Activated naive CD4-positive, alpha-beta T cell treated with anti-CD3 and anti-CD28 coated beads for 36 hours (primary cell): ENCODE measurements at regions not wholly inside any gene's neighbourhood (a gene's known extent, or its start where the extent isn't known, plus 50 kb on each side); places are given as distances from the start of the nearest gene placed in this dataset.
"Not testable (repeated sequence)": the region's sequence is repeated elsewhere in the genome, so short reads cannot be mapped to it uniquely, and the experiment has no call there.

ENCODE experiments used
- CTCF ChIA-PET: fragments of 350-600 bp; sonication (Branson Sonifier 250); formaldehyde crosslinking; loops from one replicate; lab custom pipeline; 2021; ENCODE audit warnings: antibody characterized with exemption; lab: Charles Lee
- DNase-seq: peaks from one replicate; pipeline ENCODE4 v3.0.0-alpha.2; 2020
- H3K27ac Mint-ChIP-seq: one replicate; pipeline ENCODE4 v1.8.0; 2021; ENCODE audit warnings: mild to moderate bottlenecking, mixed read lengths
- H3K27me3 Mint-ChIP-seq: one replicate; pipeline ENCODE4 v1.8.0; 2021; ENCODE audit warnings: low read depth, mixed read lengths
- H3K36me3 Mint-ChIP-seq: one replicate; pipeline ENCODE4 v1.8.0; 2021; ENCODE audit warnings: low read depth, mixed read lengths
- H3K4me1 Mint-ChIP-seq: one replicate; pipeline ENCODE4 v1.8.0; 2021; ENCODE audit warnings: low read depth, mixed read lengths
- H3K4me3 Mint-ChIP-seq: one replicate; pipeline ENCODE4 v1.8.0; 2021; ENCODE audit warnings: mild to moderate bottlenecking, moderate library complexity, mixed read lengths
- H3K9me3 Mint-ChIP-seq: one replicate; pipeline ENCODE4 v1.8.0; 2021; ENCODE audit warnings: mixed read lengths
- intact Hi-C: fragments of 100-400 bp; cut with micrococcal nuclease; formaldehyde crosslinking; loops from one replicate; pipeline ENCODE4 v1.15.1; 2023

GRCh38 chr7:113379746-113380145, 261.4 kb upstream of the SMIM30 start:
- Mint-ChIP-seq H3K4me1 (no peaks in the 10 kb centered on the region), H3K4me3 (no peak overlapping the region), H3K36me3 (no peaks in the 10 kb centered on the region), H3K9me3 (peaks cover 1% of the 10 kb centered on the region), H3K27ac (no peak overlapping the region), H3K27me3 (no peaks in the 10 kb centered on the region)
- DNase-seq, result no peak
- CTCF ChIA-PET, result no interaction called here
- intact Hi-C loops, result no loop called here

DNA sequence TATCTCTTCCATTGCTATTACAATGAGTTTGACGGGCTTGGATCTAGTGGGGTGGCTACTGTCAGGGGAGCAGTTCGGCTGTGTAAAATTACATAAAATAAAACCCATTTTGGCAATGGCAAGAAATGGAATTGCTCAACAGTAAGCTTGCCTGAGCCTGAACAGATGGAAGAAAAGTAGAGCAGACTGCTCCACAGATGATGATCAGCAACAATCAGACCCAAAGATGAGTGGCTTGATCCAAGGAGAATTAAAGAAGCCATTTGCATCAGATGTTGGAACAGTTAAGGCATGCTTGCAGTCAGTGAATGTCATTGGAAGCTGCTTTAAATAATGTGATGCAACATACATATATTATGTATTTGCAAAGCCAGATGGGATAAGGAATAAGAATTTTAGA, 256.6 kb upstream of the SMIM30 start:
- H3K36me3 Mint-ChIP-seq, result no peaks in the 10 kb centered on the region
- H3K4me3 Mint-ChIP-seq, result no peak overlapping the region
- CTCF ChIA-PET, result no interaction called here
- intact Hi-C loops, result no loop called here
- no peaks in the 10 kb centered on the region for H3K4me1 Mint-ChIP-seq
- no peak for DNase-seq
- no peaks in the 10 kb centered on the region for H3K9me3 Mint-ChIP-seq
- H3K27ac Mint-ChIP-seq, result no peak overlapping the region
- no peaks in the 10 kb centered on the region for H3K27me3 Mint-ChIP-seq

DNA sequence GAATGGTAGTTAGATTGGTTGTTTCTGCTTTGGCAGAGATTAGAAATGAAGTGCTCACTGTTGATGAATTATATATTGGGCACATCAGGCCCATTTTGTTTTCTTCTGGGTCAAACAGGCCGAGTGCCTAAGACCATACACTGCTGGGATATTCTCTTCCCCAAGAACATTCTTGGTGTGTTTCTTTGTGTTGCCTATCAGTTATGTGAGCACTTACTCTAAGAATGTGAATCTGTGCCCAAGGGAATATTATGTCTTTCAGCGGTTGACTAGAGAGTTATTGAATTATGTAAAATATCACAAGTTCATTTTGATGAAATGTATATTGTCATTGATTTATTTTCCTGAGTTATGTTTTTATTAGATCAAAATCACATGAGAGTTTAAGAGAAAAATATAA, 255.5 kb upstream of the SMIM30 start:
- Mint-ChIP-seq H3K4me3 (no peak overlapping the region), H3K27me3 (peaks cover under 1% of the 10 kb centered on the region), H3K9me3 (no peaks in the 10 kb centered on the region), H3K36me3 (no peaks in the 10 kb centered on the region), H3K4me1 (no peaks in the 10 kb centered on the region), H3K27ac (no peak overlapping the region)
- DNase-seq, result no peak
- CTCF ChIA-PET, result no interaction called here
- intact Hi-C loops, result no loop called here

DNA sequence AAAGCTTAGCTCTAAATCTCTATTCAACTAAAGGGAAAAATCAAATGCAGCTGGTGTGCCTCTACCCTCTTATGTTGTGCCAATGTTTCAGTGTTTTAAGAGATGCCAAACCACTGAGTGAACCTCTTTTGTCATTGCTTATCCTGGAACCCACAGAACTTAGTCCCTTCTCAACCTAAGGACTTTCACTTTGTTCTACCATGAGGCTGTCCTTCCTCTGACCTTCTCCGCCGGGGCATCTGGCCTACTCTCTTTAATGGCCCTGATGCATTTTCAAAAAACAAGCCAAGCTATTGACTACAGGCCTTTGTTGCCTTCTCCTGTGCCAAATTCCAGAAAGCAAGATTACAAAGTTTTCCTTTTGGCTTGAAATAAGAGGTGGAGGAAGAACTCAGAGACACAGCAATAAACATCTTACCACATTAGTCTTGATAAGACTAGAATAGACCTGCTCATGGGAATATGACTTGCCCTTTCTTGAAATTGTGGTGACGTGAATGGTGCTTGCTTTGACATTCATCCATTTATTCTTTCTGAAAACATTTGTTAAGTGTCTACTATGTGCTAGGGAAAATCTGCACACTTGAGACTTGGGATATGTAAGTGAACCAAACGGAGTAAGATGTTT, 253.2 kb upstream of the SMIM30 start:
- CTCF ChIA-PET, result no interaction called here
- H3K4me3 Mint-ChIP-seq, result no peak overlapping the region
- no peaks in the 10 kb centered on the region for H3K4me1 Mint-ChIP-seq
- no peaks in the 10 kb centered on the region for H3K9me3 Mint-ChIP-seq
- H3K36me3 Mint-ChIP-seq, result no peaks in the 10 kb centered on the region
- peaks cover 4% of the 10 kb centered on the region for H3K27me3 Mint-ChIP-seq
- intact Hi-C loops, result no loop called here
- H3K27ac Mint-ChIP-seq, result no peak overlapping the region
- DNase-seq, result no peak

DNA sequence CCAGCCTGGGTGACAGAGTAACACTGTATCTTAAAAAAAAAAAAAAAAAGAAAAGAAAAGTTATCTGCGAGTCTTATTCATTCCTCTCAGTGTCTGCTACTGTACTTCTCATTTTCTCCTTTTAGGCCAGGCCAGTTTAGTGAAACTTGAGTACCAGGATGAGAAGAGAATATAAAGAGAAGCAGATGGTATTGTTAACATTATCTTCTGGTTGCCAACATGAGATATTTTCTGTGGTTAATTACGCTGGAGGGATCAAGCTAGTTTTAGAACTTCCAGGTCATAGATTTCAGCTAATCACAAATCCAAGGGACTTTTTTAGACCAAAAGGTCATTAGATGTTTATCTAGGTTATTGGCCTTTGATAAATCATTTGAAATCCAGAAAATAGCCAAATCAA, 252.6 kb upstream of the SMIM30 start:
- H3K27me3 Mint-ChIP-seq, result peaks cover 4% of the 10 kb centered on the region
- intact Hi-C loops, result no loop called here

DNA sequence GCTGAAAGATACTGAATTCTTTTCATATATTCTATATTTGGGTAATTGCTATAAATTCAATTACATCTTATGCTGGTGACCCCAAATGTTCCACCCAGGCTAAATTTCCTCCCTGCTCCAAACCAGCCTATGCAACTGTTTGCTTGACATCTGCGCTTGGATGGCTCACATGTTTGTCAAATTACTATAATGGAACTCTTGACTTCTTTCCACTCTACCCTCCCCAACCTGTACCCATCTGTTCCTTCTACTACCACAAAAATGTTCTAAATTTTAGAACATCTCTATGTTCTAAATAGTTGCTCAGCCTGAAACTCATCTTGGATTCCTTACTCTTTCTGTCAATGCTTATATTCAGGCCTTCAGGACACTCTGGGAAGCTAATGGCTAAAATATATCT, 249.9 kb upstream of the SMIM30 start:
- intact Hi-C loops, result no loop called here
- H3K9me3 Mint-ChIP-seq, result peaks cover 1% of the 10 kb centered on the region
- no peak for DNase-seq
- no peaks in the 10 kb centered on the region for H3K36me3 Mint-ChIP-seq
- H3K27ac Mint-ChIP-seq, result no peak overlapping the region
- no peaks in the 10 kb centered on the region for H3K4me1 Mint-ChIP-seq
- CTCF ChIA-PET, result no interaction called here
- no peak overlapping the region for H3K4me3 Mint-ChIP-seq
- H3K27me3 Mint-ChIP-seq, result peaks cover 4% of the 10 kb centered on the region

More for the DNA sequence above, 252.6 kb upstream of the SMIM30 start:
- no peak overlapping the region for H3K4me3 Mint-ChIP-seq
- H3K4me1 Mint-ChIP-seq, result no peaks in the 10 kb centered on the region
- no peak for DNase-seq
- CTCF ChIA-PET, result no interaction called here
- no peaks in the 10 kb centered on the region for H3K36me3 Mint-ChIP-seq
- H3K27ac Mint-ChIP-seq, result no peak overlapping the region
- H3K9me3 Mint-ChIP-seq, result peaks cover 1% of the 10 kb centered on the region

- no peaks in the 10 kb centered on the region for H3K4me1 Mint-ChIP-seq
- DNase-seq, result no peak
- H3K4me3 Mint-ChIP-seq, result no peak overlapping the region
- peaks cover 1% of the 10 kb centered on the region for H3K9me3 Mint-ChIP-seq
- H3K36me3 Mint-ChIP-seq, result no peaks in the 10 kb centered on the region
- CTCF ChIA-PET, result no interaction called here
- peaks cover 4% of the 10 kb centered on the region for H3K27me3 Mint-ChIP-seq
- no peak overlapping the region for H3K27ac Mint-ChIP-seq
- intact Hi-C loops, result no loop called here
Observed at GRCh38 chr7:113367041-113367586, 248.8 kb upstream of the SMIM30 start.

GRCh38 chr7:113366122-113366521, 247.8 kb upstream of the SMIM30 start:
- CTCF ChIA-PET, result no interaction called here
- Mint-ChIP-seq H3K4me3 (no peak overlapping the region), H3K9me3 (peaks cover 1% of the 10 kb centered on the region)

DNA sequence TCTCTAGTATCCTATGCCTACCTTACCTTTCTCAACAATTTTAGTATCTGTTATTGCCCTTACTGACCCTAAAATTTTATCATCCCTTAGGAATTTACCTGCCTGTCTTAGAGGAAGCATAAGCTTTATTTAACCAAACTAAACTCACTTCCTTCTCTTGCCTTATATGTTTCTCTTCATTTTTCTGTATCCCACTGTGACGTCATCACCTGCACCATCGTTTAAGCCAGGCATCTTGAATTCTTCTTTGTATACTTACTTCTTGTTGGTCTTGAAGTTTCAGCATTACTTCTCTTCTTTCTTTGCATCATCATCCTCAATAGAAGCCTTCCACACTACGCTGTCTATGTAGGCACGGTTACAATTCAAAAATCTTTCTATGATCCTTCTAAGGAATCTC, 231.0 kb upstream of the SMIM30 start:
- intact Hi-C loops, result no loop called here
- Mint-ChIP-seq H3K27me3 (no peaks in the 10 kb centered on the region), H3K27ac (no peak overlapping the region), H3K9me3 (peaks cover 1% of the 10 kb centered on the region), H3K4me3 (no peak overlapping the region), H3K36me3 (no peaks in the 10 kb centered on the region), H3K4me1 (no peaks in the 10 kb centered on the region)
- CTCF ChIA-PET, result no interaction called here
- DNase-seq, result no peak

More at GRCh38 chr7:113366122-113366521, 247.8 kb upstream of the SMIM30 start:
- intact Hi-C loops, result no loop called here
- Mint-ChIP-seq H3K27ac (no peak overlapping the region), H3K36me3 (no peaks in the 10 kb centered on the region), H3K27me3 (peaks cover 4% of the 10 kb centered on the region), H3K4me1 (no peaks in the 10 kb centered on the region)
- no peak for DNase-seq

DNA sequence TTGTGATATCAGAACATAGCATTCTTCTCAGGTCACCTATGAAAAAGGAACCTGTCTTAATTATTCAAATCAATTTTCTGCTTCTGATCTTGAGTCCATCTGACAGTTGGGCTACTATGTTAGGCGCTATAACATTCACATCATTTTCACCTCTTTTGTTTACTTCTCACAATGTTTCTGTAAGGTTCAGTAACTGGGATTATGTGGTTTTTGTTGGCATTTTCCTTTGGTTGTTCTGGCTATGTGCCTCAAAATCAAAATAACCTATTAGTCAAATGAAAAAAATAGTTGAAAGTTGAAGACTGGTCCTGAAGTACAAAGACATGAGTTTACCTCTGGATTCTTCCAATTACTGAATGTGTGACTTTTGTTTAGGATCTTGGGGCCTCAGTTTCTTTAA, 221.3 kb upstream of the SMIM30 start:
- Mint-ChIP-seq H3K36me3 (no peaks in the 10 kb centered on the region), H3K4me3 (no peak overlapping the region), H3K4me1 (no peaks in the 10 kb centered on the region), H3K9me3 (peaks cover 16% of the 10 kb centered on the region), H3K27ac (no peak overlapping the region), H3K27me3 (no peaks in the 10 kb centered on the region)
- intact Hi-C loops, result no loop called here
- CTCF ChIA-PET, result no interaction called here
- no peak for DNase-seq

DNA sequence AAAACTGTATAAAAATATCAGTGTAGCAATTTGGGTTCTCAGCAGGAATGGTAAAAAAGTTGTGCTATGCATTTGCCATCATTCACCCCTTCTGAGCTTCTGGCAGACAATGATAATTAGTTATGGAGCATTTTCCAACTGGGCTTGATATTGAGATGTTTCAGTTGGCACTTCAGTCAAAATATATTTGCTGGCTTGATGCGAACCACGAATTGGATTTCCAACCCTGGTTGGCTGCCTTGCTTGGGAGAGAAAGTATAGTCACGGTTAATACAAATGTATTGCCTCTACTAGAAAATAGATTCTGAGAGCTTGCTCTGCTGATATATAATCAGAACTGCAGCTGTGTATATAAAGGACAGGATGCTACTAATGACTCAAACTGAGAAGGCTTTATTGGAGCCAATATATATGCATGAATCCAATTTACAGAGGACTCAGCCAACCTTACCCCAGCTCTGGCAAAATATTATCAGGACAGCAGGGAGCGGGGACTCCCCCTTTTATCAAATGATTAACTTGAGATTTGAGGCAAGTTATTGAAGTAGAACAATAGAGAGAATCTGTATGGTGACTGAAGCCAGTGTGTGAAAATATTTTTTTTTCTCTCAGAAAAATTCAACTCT, 219.8 kb upstream of the SMIM30 start:
- CTCF ChIA-PET, result no interaction called here
- H3K4me1 Mint-ChIP-seq, result no peaks in the 10 kb centered on the region
- no peak overlapping the region for H3K27ac Mint-ChIP-seq
- no peaks in the 10 kb centered on the region for H3K27me3 Mint-ChIP-seq
- intact Hi-C loops, result no loop called here
- H3K4me3 Mint-ChIP-seq, result no peak overlapping the region
- no peak for DNase-seq
- peaks cover 16% of the 10 kb centered on the region for H3K9me3 Mint-ChIP-seq
- H3K36me3 Mint-ChIP-seq, result no peaks in the 10 kb centered on the region

DNA sequence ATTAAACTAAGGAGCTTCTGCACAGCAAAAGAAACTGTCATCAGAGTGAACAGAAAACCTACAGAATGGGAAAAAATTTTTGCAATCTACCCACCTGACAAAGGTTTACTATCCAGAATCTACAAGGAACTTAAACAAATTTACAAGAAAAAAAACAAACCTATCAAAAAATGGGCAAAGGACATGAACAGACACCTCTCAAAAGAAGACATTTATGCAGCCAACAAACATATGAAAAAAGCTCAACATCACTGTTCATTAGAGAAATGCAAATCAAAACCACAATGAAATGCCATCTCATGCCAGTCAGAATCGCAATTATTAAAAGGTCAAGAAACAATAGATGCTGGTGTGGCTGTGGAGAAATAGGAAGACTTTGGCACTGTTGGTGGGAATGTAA, 218.5 kb upstream of the SMIM30 start:
- peaks cover 16% of the 10 kb centered on the region for H3K9me3 Mint-ChIP-seq
- H3K36me3 Mint-ChIP-seq, H3K4me1 Mint-ChIP-seq, H3K27ac Mint-ChIP-seq, DNase-seq, H3K27me3 Mint-ChIP-seq, H3K4me3 Mint-ChIP-seq, intact Hi-C loops, CTCF ChIA-PET: not testable (repeated sequence)

DNA sequence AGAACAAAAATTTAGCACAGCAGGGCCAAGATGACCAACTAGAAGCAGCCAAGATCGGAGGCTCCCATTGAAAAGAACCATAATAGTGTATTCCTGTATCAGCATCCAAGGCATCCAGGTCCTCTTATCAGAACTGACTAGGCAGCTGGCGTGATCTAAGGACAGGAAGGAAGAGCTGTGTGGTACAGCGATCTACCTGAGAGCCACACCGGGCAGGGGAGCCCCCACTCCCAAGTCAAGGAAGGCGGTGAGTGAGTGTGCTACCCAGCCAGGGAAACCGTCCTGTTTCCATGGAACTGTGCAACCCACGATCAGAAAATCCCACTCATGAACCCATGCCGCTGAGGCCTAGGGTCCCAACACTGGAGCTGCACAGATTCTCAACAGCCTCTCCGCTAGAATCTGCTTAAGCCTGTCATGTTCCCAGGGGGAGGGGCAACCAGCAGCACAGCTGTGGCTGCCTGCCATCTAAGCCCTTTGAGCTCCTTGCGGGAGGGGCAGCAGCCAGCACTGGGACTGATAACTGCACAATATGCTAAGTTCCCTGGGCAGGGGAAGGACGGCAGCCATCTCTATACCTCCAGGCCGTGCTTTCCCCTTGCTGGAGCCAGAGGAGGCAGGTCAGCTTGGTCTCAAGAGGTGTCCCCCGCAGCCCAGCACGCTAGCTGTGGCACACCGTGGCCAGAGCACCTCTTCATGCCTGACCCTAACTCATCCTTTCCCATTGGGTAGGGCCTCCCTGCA, 213.0 kb upstream of the SMIM30 start:
- H3K27me3 Mint-ChIP-seq, result peaks cover 7% of the 10 kb centered on the region
- H3K36me3 Mint-ChIP-seq, result no peaks in the 10 kb centered on the region
- DNase-seq, result no peak
- intact Hi-C loops, result no loop called here
- H3K27ac Mint-ChIP-seq, result no peak overlapping the region
- peaks cover 5% of the 10 kb centered on the region for H3K9me3 Mint-ChIP-seq
- H3K4me3 Mint-ChIP-seq, result no peak overlapping the region
- CTCF ChIA-PET, result no interaction called here
- no peaks in the 10 kb centered on the region for H3K4me1 Mint-ChIP-seq
